Hematopoietic multipotent progenitor cell treated with erythropoietin and hydrocortisone succinate and interleukin-3 and kit ligand, for 6 days (in vitro differentiated cells): ENCODE measurements at regions not wholly inside any gene's neighbourhood (a gene's known extent, or its start where the extent isn't known, plus 50 kb on each side); places are given as distances from the start of the nearest gene placed in this dataset.

Source experiments
- DNase-seq: peaks from one replicate; pipeline ENCODE4 v3.0.0-alpha.2; 2015

- no peak for DNase-seq
These were observed 171.9 kb upstream of the RAB4A start for GRCh38 chr1:229098903-229099578.

GRCh38 chr1:229101011-229101871, 169.7 kb upstream of the RAB4A start:
- DNase-seq = no peak

- DNase-seq = no peak
These were observed 168.0 kb upstream of the RAB4A start for GRCh38 chr1:229102741-229103391.

GRCh38 chr1:229104654-229105053, 166.3 kb upstream of the RAB4A start:
- DNase-seq = no peak

GRCh38 chr1:229105109-229105508, 165.8 kb upstream of the RAB4A start:
- no peak for DNase-seq

- no peak for DNase-seq
These were observed 164.9 kb upstream of the RAB4A start for GRCh38 chr1:229105822-229106525.

- DNase-seq = no peak
These were observed 164.3 kb upstream of the RAB4A start for GRCh38 chr1:229106526-229107125.

- DNase-seq = no peak
These were observed 163.6 kb upstream of the RAB4A start for GRCh38 chr1:229107304-229107815.

- no peak for DNase-seq
These were observed 162.9 kb upstream of the RAB4A start for GRCh38 chr1:229107972-229108371.

- DNase-seq = no peak
These were observed 162.2 kb upstream of the RAB4A start for GRCh38 chr1:229108598-229109201.

GRCh38 chr1:229109320-229109761, 161.6 kb upstream of the RAB4A start:
- no peak for DNase-seq

GRCh38 chr1:229110986-229111385, 159.9 kb upstream of the RAB4A start:
- DNase-seq = no peak

- no peak for DNase-seq
These were observed 159.1 kb upstream of the RAB4A start for GRCh38 chr1:229111703-229112319.

GRCh38 chr1:229112832-229113548, 157.9 kb upstream of the RAB4A start:
- DNase-seq = no peak

GRCh38 chr1:229114315-229114714, 156.6 kb upstream of the RAB4A start:
- no peak for DNase-seq

GRCh38 chr1:229114850-229115365, 156.0 kb upstream of the RAB4A start:
- no peak for DNase-seq

GRCh38 chr1:229116114-229116513, 154.8 kb upstream of the RAB4A start:
- no peak for DNase-seq

- DNase-seq = peak; percentile 19
These were observed 153.1 kb upstream of the RAB4A start for GRCh38 chr1:229117664-229118300.

GRCh38 chr1:229118477-229119061, 152.3 kb upstream of the RAB4A start:
- DNase-seq = no peak

GRCh38 chr1:229119161-229119560, 151.8 kb upstream of the RAB4A start:
- no peak for DNase-seq
